ENCODE measurements at regions not wholly inside any gene's neighbourhood (a gene's known extent, or its start where the extent isn't known, plus 50 kb on each side); places are given as distances from the start of the nearest gene placed in this dataset.

- TF ChIP-seq REST (IDR thresholded peaks at IDR 0.05; ENCODE audit: insufficient read depth in 1 of 2, low read depth in 2 of 2, low read length in 2 of 2) (no peak), TAF1 (IDR thresholded peaks at IDR 0.05; ENCODE audit: borderline replicate concordance, insufficient read depth, low read length) (no peak), SIN3A (IDR thresholded peaks at IDR 0.05; ENCODE audit: borderline replicate concordance, insufficient read depth, low read length) (no peak), FOXP2 (optimal IDR thresholded peaks at IDR 0.05; ENCODE audit: borderline replicate concordance, extremely low read depth, extremely low read length, insufficient read depth) (no peak), POLR2AphosphoS5 (IDR thresholded peaks at IDR 0.05; ENCODE audit: low read depth, low read length) (no peak)
Measured at GRCh38 chr15:96171853-96172296, 158.6 kb upstream of the NR2F2 start.

GRCh38 chr15:96172417-96172816, 158.1 kb upstream of the NR2F2 start:
- no peak for TF ChIP-seq TAF1 (IDR thresholded peaks at IDR 0.05; ENCODE audit: borderline replicate concordance, insufficient read depth, low read length)
- TF ChIP-seq REST (IDR thresholded peaks at IDR 0.05; ENCODE audit: insufficient read depth in 1 of 2, low read depth in 2 of 2, low read length in 2 of 2) = no peak
- no peak for TF ChIP-seq SIN3A (IDR thresholded peaks at IDR 0.05; ENCODE audit: borderline replicate concordance, insufficient read depth, low read length)
- TF ChIP-seq FOXP2 (optimal IDR thresholded peaks at IDR 0.05; ENCODE audit: borderline replicate concordance, extremely low read depth, extremely low read length, insufficient read depth) = no peak
- no peak for TF ChIP-seq POLR2AphosphoS5 (IDR thresholded peaks at IDR 0.05; ENCODE audit: low read depth, low read length)

- TF ChIP-seq FOXP2 (optimal IDR thresholded peaks at IDR 0.05; ENCODE audit: borderline replicate concordance, extremely low read depth, extremely low read length, insufficient read depth) = no peak
- TF ChIP-seq SIN3A (IDR thresholded peaks at IDR 0.05; ENCODE audit: borderline replicate concordance, insufficient read depth, low read length) = no peak
- no peak for TF ChIP-seq REST (IDR thresholded peaks at IDR 0.05; ENCODE audit: insufficient read depth in 1 of 2, low read depth in 2 of 2, low read length in 2 of 2)
- no peak for TF ChIP-seq TAF1 (IDR thresholded peaks at IDR 0.05; ENCODE audit: borderline replicate concordance, insufficient read depth, low read length)
- TF ChIP-seq POLR2AphosphoS5 (IDR thresholded peaks at IDR 0.05; ENCODE audit: low read depth, low read length) = no peak
Measured at GRCh38 chr15:96176831-96177230, 153.7 kb upstream of the NR2F2 start.

- no peak for TF ChIP-seq POLR2AphosphoS5 (IDR thresholded peaks at IDR 0.05; ENCODE audit: low read depth, low read length)
- no peak for TF ChIP-seq SIN3A (IDR thresholded peaks at IDR 0.05; ENCODE audit: borderline replicate concordance, insufficient read depth, low read length)
- TF ChIP-seq REST (IDR thresholded peaks at IDR 0.05; ENCODE audit: insufficient read depth in 1 of 2, low read depth in 2 of 2, low read length in 2 of 2) = no peak
- no peak for TF ChIP-seq TAF1 (IDR thresholded peaks at IDR 0.05; ENCODE audit: borderline replicate concordance, insufficient read depth, low read length)
- TF ChIP-seq FOXP2 (optimal IDR thresholded peaks at IDR 0.05; ENCODE audit: borderline replicate concordance, extremely low read depth, extremely low read length, insufficient read depth) = no peak
Measured at GRCh38 chr15:96177279-96177678, 153.2 kb upstream of the NR2F2 start.

All from PFSK-1 (cell line).